H1 (cell line): ENCODE measurements at regions not wholly inside any gene's neighbourhood (a gene's known extent, or its start where the extent isn't known, plus 50 kb on each side); places are given as distances from the start of the nearest gene placed in this dataset.

Experiments used
- KDM1A ChIP-seq: fragments of 200-600, 300-600 bp; sonication (generic); IDR thresholded peaks from 2 replicates; pipeline ENCODE4 v1.7.1; 2016; ENCODE audit warnings: mild to moderate bottlenecking, low read length, borderline replicate concordance
- POLR2A ChIP-seq, 2 experiments: IDR thresholded peaks; 1 replicate in 1 of 2; 2 replicates in 1 of 2; pipeline ENCODE4 v1.6.1; 2011; ENCODE audit warnings: low read depth in 2 of 2, low read length in 2 of 2, mild to moderate bottlenecking in 2 of 2; ENCODE audit errors: control extremely low read depth in 1 of 2
- RAD21 ChIP-seq, 2 experiments: IDR thresholded peaks in 1 of 2; conservative IDR thresholded peaks in 1 of 2; 2 replicates each; pipeline ENCODE4 v1.6.1; 2011; ENCODE audit warnings: low read depth in 2 of 2, low read length in 2 of 2, improper control_type of control experiment in 1 of 2, inconsistent platforms in 1 of 2, mild to moderate bottlenecking in 1 of 2, moderate library complexity in 1 of 2
- YY1 ChIP-seq: IDR thresholded peaks from 2 replicates; pipeline ENCODE4 v1.6.1; 2011; ENCODE audit warnings: low read depth, mild to moderate bottlenecking, low read length
- TF ChIP-seq, protein P1 (sequence below), 3 experiments: IDR thresholded peaks; 1 replicate in 2 of 3; 2 replicates in 1 of 3; pipeline versions ENCODE4 v1.5.1 to v1.6.1; 2011; ENCODE audit warnings: low read length in 3 of 3, mild to moderate bottlenecking in 3 of 3, inconsistent platforms in 2 of 3, low read depth in 1 of 3, moderate library complexity in 1 of 3; ENCODE audit not compliant: insufficient read depth in 1 of 3; ENCODE audit errors: control extremely low read depth in 1 of 3

DNA sequence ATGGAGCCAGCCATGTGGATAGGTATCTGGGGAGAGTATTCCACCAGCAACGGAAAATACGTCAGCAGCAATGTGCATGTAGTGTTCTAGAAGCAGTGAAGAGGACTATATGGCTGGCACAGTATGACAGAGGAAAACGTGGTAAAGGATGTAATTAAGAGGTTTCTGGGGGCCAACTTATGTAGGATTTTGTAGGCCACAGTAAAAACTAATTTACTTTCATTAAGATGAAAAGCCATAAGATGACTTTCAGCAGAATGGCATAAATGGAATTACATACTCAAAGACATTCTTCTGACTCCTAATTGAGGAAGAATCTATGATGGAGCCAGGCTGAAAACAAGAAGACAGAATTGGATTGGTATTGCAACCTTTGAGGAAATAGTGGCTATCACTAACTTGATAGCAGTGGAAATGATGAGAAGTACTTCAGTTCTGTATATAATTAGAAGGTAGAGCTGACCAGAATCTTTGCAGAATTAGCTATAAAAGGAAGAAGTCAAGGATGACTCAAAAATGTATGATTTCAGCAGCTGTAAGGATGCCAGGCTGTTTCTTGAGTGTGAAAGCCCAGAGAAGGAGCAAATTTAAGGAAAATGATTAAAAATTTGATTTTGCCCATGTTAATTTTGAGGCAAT is 156.7 kb downstream of the MBL2 start:
- TF ChIP-seq YY1 = no peak
- TF ChIP-seq, protein P1, sequence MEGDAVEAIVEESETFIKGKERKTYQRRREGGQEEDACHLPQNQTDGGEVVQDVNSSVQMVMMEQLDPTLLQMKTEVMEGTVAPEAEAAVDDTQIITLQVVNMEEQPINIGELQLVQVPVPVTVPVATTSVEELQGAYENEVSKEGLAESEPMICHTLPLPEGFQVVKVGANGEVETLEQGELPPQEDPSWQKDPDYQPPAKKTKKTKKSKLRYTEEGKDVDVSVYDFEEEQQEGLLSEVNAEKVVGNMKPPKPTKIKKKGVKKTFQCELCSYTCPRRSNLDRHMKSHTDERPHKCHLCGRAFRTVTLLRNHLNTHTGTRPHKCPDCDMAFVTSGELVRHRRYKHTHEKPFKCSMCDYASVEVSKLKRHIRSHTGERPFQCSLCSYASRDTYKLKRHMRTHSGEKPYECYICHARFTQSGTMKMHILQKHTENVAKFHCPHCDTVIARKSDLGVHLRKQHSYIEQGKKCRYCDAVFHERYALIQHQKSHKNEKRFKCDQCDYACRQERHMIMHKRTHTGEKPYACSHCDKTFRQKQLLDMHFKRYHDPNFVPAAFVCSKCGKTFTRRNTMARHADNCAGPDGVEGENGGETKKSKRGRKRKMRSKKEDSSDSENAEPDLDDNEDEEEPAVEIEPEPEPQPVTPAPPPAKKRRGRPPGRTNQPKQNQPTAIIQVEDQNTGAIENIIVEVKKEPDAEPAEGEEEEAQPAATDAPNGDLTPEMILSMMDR (IDR thresholded peaks at IDR 0.05; ENCODE audit: control extremely low read depth in 1 of 3, insufficient read depth in 1 of 3, low read depth in 1 of 3, low read length in 3 of 3) = no peak
- TF ChIP-seq POLR2A (IDR thresholded peaks at IDR 0.05; ENCODE audit: control extremely low read depth in 1 of 2, low read depth in 2 of 2, low read length in 2 of 2) = no peak
- no peak for TF ChIP-seq KDM1A
- no peak for TF ChIP-seq RAD21 (IDR thresholded peaks at IDR 0.05 in 1 of 2, conservative IDR thresholded peaks at IDR 0.05 in 1 of 2; ENCODE audit: low read depth in 2 of 2, low read length in 2 of 2)
